ENCODE measurements at regions not wholly inside any gene's neighbourhood (a gene's known extent, or its start where the extent isn't known, plus 50 kb on each side); places are given as distances from the start of the nearest gene placed in this dataset.

GRCh38 chr6:67336014-67336413, 1299.1 kb upstream of the ADGRB3 start:
- no peak for ATAC-seq

GRCh38 chr6:67331304-67331703, 1303.8 kb upstream of the ADGRB3 start:
- ATAC-seq, result no peak

GRCh38 chr6:67328269-67328668, 1306.8 kb upstream of the ADGRB3 start:
- ATAC-seq, result no peak

GRCh38 chr6:67300430-67301040, 1334.5 kb upstream of the ADGRB3 start:
- ATAC-seq, result no peak

- ATAC-seq, result no peak
Measured at GRCh38 chr6:67292169-67292568, 1342.9 kb upstream of the ADGRB3 start.

- ATAC-seq, result no peak
Measured at GRCh38 chr6:67287566-67287965, 1347.5 kb upstream of the ADGRB3 start.

- ATAC-seq, result no peak
Measured at GRCh38 chr6:67285770-67286495, 1349.1 kb upstream of the ADGRB3 start.

GRCh38 chr6:67277312-67277711, 1357.8 kb upstream of the ADGRB3 start:
- no peak for ATAC-seq

GRCh38 chr6:67265996-67266921, 1368.8 kb upstream of the ADGRB3 start:
- no peak for ATAC-seq

- no peak for ATAC-seq
Measured at GRCh38 chr6:67252663-67253062, 1382.4 kb upstream of the ADGRB3 start.

- ATAC-seq, result no peak
Measured at GRCh38 chr6:67248077-67248476, 1387.0 kb upstream of the ADGRB3 start.

GRCh38 chr6:67244037-67244436, 1391.0 kb upstream of the ADGRB3 start:
- no peak for ATAC-seq

- no peak for ATAC-seq
Measured at GRCh38 chr6:67237277-67237676, 1397.8 kb upstream of the ADGRB3 start.

- ATAC-seq, result no peak
Measured at GRCh38 chr6:67231092-67231491, 1404.0 kb upstream of the ADGRB3 start.

- ATAC-seq, result no peak
Measured at GRCh38 chr6:67224989-67225388, 1410.1 kb upstream of the ADGRB3 start.

- ATAC-seq, result no peak
Measured at GRCh38 chr6:67221226-67221625, 1413.9 kb upstream of the ADGRB3 start.

GRCh38 chr6:67219346-67219745, 1415.7 kb upstream of the ADGRB3 start:
- no peak for ATAC-seq

GRCh38 chr6:67212584-67212983, 1422.5 kb upstream of the ADGRB3 start:
- ATAC-seq, result no peak

GRCh38 chr6:67210450-67210849, 1424.6 kb upstream of the ADGRB3 start:
- ATAC-seq, result no peak

GRCh38 chr6:67201563-67201962, 1433.5 kb upstream of the ADGRB3 start:
- ATAC-seq, result no peak

GRCh38 chr6:67200626-67201403, 1434.3 kb upstream of the ADGRB3 start:
- no peak for ATAC-seq

- no peak for ATAC-seq
Measured at GRCh38 chr6:67199425-67199824, 1435.7 kb upstream of the ADGRB3 start.

- ATAC-seq, result no peak
Measured at GRCh38 chr6:67190733-67191132, 1444.3 kb upstream of the ADGRB3 start.

All from esophagus mucosa (tissue), 1 donor.